OCI-LY7 (cell line): ENCODE measurements at regions not wholly inside any gene's neighbourhood (a gene's known extent, or its start where the extent isn't known, plus 50 kb on each side); places are given as distances from the start of the nearest gene placed in this dataset.
"Not testable (repeated sequence)": the region's sequence is repeated elsewhere in the genome, so short reads cannot be mapped to it uniquely, and the experiment has no call there.

Source experiments
- BruUV-seq: library from RNA; stranded (reverse); fragments of 400-500 nt; replicated peaks from 2 replicates; lab custom pipeline; 2021; lab: Mats Ljungman, UMichigan
- CTCF ChIA-PET: fragments of 300-600 bp; sonication (Branson Sonifier 250); formaldehyde crosslinking; loops from one replicate; lab custom pipeline; 2022; ENCODE audit warnings: antibody characterized with exemption; ENCODE audit not compliant: unreplicated experiment; lab: Charles Lee
- POLR2A ChIA-PET: fragments of 300-600 bp; sonication (Branson Sonifier 250); formaldehyde crosslinking; loops from one replicate; lab custom pipeline; 2022; ENCODE audit warnings: antibody characterized with exemption; lab: Charles Lee
- DNase-seq: peaks from one replicate; pipeline ENCODE4 v3.0.0-alpha.2; 2015; ENCODE audit warnings: low spot score
- H2AFZ ChIP-seq: fragments of 200-600 bp; sonication (generic), shearing (Covaris generic); 2 replicates; pipeline ENCODE4 v1.6.1; 2014; ENCODE audit warnings: mild to moderate bottlenecking, antibody characterized with exemption, low read length, moderate library complexity
- H3K27ac ChIP-seq: fragments of 200-600 bp; sonication (generic); 2 replicates; pipeline ENCODE4 v1.5.1; 2014; ENCODE audit warnings: mixed run types, low read depth, mild to moderate bottlenecking, moderate library complexity, low read length, inconsistent platforms; ENCODE audit not compliant: poor library complexity, severe bottlenecking
- H3K36me3 ChIP-seq: fragments of 200-600 bp; sonication (generic); 2 replicates; pipeline ENCODE4 v1.6.1; 2014; ENCODE audit warnings: mild to moderate bottlenecking, antibody characterized with exemption, low read length, moderate library complexity, mixed read lengths; ENCODE audit not compliant: insufficient read depth
- H3K4me1 ChIP-seq: fragments of 200-600 bp; sonication (generic); 2 replicates; pipeline ENCODE4 v1.5.1; 2014; ENCODE audit warnings: mild to moderate bottlenecking, low read length; ENCODE audit not compliant: insufficient read depth, poor library complexity, severe bottlenecking
- H3K4me2 ChIP-seq: fragments of 200-600 bp; sonication (generic); 2 replicates; pipeline ENCODE4 v1.6.1; 2014; ENCODE audit warnings: mild to moderate bottlenecking, low read length
- H3K4me3 ChIP-seq: fragments of 200-600 bp; sonication (generic); 2 replicates; pipeline ENCODE4 v1.5.1; 2014; ENCODE audit warnings: mild to moderate bottlenecking, low read depth, low read length; ENCODE audit not compliant: poor library complexity, severe bottlenecking
- H3K79me2 ChIP-seq: fragments of 200-600 bp; sonication (generic); 2 replicates; pipeline ENCODE4 v1.6.1; 2016; ENCODE audit warnings: low read depth, mild to moderate bottlenecking, low read length, moderate library complexity, mixed read lengths; ENCODE audit not compliant: insufficient read depth
- H3K9me2 ChIP-seq: fragments of 200-600 bp; sonication (generic); 2 replicates; pipeline ENCODE4 v1.6.1; 2016; ENCODE audit warnings: mild to moderate bottlenecking, low read length, mixed read lengths; ENCODE audit not compliant: insufficient read depth
- H3K9me3 ChIP-seq: fragments of 200-600 bp; sonication (generic); 2 replicates; pipeline ENCODE4 v1.6.1; 2014; ENCODE audit warnings: mild to moderate bottlenecking, mixed run types, low read length, mixed read lengths
- H4K20me1 ChIP-seq: fragments of 200-600 bp; sonication (generic); 2 replicates; pipeline ENCODE4 v1.6.1; 2014; ENCODE audit warnings: mild to moderate bottlenecking, antibody characterized with exemption, low read length, moderate library complexity, mixed read lengths; ENCODE audit not compliant: insufficient read depth
- EZH2phosphoT487 ChIP-seq: fragments of 200-600 bp; sonication (generic); IDR thresholded peaks from 2 replicates; pipeline ENCODE4 v1.6.1; 2018; ENCODE audit warnings: low read depth, borderline replicate concordance, mild to moderate bottlenecking, mixed run types, antibody characterized with exemption, low read length, moderate library complexity, mixed read lengths
- intact Hi-C: fragments of 100-400 bp; cut with micrococcal nuclease; formaldehyde crosslinking; loops from one replicate; pipeline ENCODE4 v1.10.0; 2022; ENCODE audit not compliant: unreplicated experiment
- TF ChIP-seq, protein P1 (sequence below): fragments of 200-600 bp; sonication (generic); conservative IDR thresholded peaks from 2 replicates; pipeline ENCODE4 v1.5.1; 2014; ENCODE audit warnings: mild to moderate bottlenecking, antibody characterized with exemption, low read length, moderate library complexity, mixed read lengths

DNA sequence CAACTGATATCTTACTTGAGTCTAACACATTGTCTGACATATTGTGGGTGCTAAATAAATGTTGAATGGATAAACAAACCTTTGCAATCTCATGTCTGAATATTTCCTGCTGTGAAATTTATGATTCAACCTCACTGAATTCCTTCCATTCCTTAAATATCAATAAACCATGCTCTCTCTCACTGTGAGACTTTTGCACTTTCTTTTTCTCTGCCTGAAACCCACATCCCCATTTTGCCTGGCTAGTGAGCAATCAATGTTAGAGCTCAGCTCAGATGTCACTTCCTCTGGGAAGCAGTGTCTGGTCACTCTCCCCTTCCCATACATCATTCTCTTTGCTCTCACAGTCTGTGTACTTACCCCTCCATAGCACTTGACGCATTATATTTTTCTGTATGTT lies 383.7 kb upstream of the TRPC7 start:
- H3K27ac ChIP-seq = no peak overlapping the region
- no peaks in the 10 kb centered on the region for H3K36me3 ChIP-seq
- intact Hi-C loops = no loop called here
- DNase-seq = no peak
- no peaks in the 10 kb centered on the region for H3K9me2 ChIP-seq
- no peaks in the 10 kb centered on the region for H3K4me1 ChIP-seq
- H4K20me1 ChIP-seq = no peaks in the 10 kb centered on the region
- ChIA-PET CTCF (no interaction called here), POLR2A (no interaction called here)
- H3K79me2 ChIP-seq = no peaks in the 10 kb centered on the region
- no peak overlapping the region for H3K4me3 ChIP-seq
- no TSS peak for BruUV-seq
- TF ChIP-seq, protein P1, sequence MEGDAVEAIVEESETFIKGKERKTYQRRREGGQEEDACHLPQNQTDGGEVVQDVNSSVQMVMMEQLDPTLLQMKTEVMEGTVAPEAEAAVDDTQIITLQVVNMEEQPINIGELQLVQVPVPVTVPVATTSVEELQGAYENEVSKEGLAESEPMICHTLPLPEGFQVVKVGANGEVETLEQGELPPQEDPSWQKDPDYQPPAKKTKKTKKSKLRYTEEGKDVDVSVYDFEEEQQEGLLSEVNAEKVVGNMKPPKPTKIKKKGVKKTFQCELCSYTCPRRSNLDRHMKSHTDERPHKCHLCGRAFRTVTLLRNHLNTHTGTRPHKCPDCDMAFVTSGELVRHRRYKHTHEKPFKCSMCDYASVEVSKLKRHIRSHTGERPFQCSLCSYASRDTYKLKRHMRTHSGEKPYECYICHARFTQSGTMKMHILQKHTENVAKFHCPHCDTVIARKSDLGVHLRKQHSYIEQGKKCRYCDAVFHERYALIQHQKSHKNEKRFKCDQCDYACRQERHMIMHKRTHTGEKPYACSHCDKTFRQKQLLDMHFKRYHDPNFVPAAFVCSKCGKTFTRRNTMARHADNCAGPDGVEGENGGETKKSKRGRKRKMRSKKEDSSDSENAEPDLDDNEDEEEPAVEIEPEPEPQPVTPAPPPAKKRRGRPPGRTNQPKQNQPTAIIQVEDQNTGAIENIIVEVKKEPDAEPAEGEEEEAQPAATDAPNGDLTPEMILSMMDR = no peak
- no peak for TF ChIP-seq EZH2phosphoT487
- H3K9me3 ChIP-seq = no peaks in the 10 kb centered on the region
- H2AFZ ChIP-seq = no peak overlapping the region
- no peak overlapping the region for H3K4me2 ChIP-seq

DNA sequence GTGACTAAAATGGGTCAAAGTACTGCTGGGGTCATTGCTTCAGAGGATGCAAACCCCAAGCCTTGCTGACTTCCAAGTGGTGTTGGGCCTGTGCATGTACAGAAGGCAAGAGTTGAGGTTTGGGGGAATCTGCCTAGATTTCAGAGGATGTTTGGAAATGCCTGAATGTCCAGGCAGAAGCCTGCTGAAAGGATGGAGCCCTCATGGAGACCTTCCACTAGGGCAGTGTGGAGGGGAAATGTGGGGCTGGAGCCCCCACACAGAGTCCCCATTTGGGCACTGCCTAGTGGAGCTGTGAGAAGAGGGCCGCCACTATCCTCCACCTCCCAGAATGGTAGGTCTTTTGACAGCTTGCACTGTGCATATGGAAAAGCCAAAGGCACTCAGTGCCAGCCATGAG lies 377.7 kb upstream of the TRPC7 start:
- TF ChIP-seq EZH2phosphoT487 = no peak
- TF ChIP-seq, protein P1 = no peak
- H3K9me3 ChIP-seq = no peaks in the 10 kb centered on the region
- no peaks in the 10 kb centered on the region for H4K20me1 ChIP-seq
- BruUV-seq = no TSS peak
- DNase-seq = no peak
- H3K36me3 ChIP-seq = no peaks in the 10 kb centered on the region
- intact Hi-C loops = no loop called here
- CTCF ChIA-PET = no interaction called here
- H3K79me2 ChIP-seq = no peaks in the 10 kb centered on the region
- no peak overlapping the region for H3K4me3 ChIP-seq
- no peak overlapping the region for H3K4me2 ChIP-seq
- no peaks in the 10 kb centered on the region for H3K4me1 ChIP-seq
- H3K9me2 ChIP-seq = no peaks in the 10 kb centered on the region
- H3K27ac ChIP-seq = no peak overlapping the region
- H2AFZ ChIP-seq = no peak overlapping the region
- POLR2A ChIA-PET = interaction anchor here (0.6 kb wide), 1 partner anchor 485 kb away, joined by 3 read pairs; no protein-coding TSS in a partner anchor

DNA sequence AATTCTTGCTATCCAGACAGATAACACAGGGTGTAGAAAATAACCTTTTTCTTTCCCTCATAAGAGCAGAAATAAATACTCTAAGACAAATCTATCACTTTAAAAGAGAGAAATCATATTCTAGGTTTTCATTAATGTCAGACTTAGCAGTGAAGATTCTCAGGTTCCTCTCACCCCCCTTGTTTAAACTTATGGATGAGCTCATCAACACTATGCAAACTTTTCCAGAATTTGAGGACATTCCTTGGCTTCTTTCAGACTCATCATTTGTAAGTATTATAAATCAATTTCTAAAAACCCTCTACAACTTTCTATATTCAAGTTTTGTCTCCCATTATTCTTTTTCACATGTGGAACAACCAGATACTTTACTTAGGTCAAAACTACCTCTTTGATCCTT lies 374.9 kb upstream of the TRPC7 start:
- intact Hi-C loops = no loop called here
- ChIA-PET CTCF (no interaction called here), POLR2A (no interaction called here)
- no peak overlapping the region for H2AFZ ChIP-seq
- no peak for DNase-seq
- no peak overlapping the region for H3K4me2 ChIP-seq
- no peaks in the 10 kb centered on the region for H3K4me1 ChIP-seq
- TF ChIP-seq, protein P1 = no peak
- TF ChIP-seq EZH2phosphoT487 = no peak
- no peak overlapping the region for H3K27ac ChIP-seq
- no peaks in the 10 kb centered on the region for H3K9me3 ChIP-seq
- H3K79me2 ChIP-seq = no peaks in the 10 kb centered on the region
- H3K9me2 ChIP-seq = no peaks in the 10 kb centered on the region
- no peaks in the 10 kb centered on the region for H4K20me1 ChIP-seq
- no peak overlapping the region for H3K4me3 ChIP-seq
- no TSS peak for BruUV-seq
- no peaks in the 10 kb centered on the region for H3K36me3 ChIP-seq

DNA sequence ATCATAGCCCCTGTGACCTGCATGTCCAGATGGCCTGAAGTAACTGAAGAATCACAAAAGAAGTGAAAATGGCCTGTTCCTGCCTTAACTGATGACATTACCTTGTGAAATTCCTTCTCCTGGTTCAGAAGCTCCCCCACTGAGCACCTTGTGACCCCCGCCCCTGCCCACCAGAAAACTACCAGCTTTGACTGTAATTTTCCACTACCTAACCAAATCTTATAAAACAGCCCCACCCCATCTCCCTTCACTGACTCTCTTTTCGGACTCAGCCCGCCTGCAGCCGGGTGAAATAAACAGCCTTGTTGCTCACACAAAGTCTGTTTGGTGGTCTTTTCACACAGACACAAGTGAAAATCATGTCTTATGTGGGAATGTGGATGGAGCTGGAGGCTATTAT lies 373.9 kb upstream of the TRPC7 start:
- H3K9me3 ChIP-seq, H3K36me3 ChIP-seq, intact Hi-C loops, H4K20me1 ChIP-seq, H3K4me1 ChIP-seq, BruUV-seq, H2AFZ ChIP-seq, H3K9me2 ChIP-seq, H3K4me3 ChIP-seq, POLR2A ChIA-PET, H3K4me2 ChIP-seq, H3K27ac ChIP-seq, DNase-seq, H3K79me2 ChIP-seq, CTCF ChIA-PET: not testable (repeated sequence)
